LNCAP (cell line): ENCODE measurements at regions not wholly inside any gene's neighbourhood (a gene's known extent, or its start where the extent isn't known, plus 50 kb on each side); places are given as distances from the start of the nearest gene placed in this dataset.

Experiments used
- CTCF ChIP-seq: fragments of 450-650 bp; IDR thresholded peaks from 2 replicates; pipeline ENCODE4 v1.5.1; 2017; ENCODE audit warnings: mild to moderate bottlenecking

DNA sequence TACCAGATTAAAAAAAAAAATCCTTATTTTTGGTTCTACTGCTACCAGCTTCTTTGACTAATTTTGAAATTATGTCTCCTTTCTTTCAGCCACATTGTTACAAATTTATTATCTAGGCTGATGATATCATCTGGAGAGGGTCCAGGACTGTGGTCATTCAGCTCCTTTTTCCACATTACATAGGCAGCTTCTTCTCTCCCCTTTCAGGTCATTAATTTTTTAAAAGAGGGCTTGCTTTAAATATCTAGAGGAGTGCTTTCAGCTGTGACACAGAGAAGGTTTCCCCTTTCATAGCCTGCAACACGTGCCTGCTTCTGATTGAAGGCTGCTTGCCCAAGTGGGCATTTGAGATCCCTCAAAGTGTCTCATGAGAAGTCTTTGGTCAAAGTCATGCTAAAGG lies 155.7 kb upstream of the PAPPA start:
- no peak for TF ChIP-seq CTCF

DNA sequence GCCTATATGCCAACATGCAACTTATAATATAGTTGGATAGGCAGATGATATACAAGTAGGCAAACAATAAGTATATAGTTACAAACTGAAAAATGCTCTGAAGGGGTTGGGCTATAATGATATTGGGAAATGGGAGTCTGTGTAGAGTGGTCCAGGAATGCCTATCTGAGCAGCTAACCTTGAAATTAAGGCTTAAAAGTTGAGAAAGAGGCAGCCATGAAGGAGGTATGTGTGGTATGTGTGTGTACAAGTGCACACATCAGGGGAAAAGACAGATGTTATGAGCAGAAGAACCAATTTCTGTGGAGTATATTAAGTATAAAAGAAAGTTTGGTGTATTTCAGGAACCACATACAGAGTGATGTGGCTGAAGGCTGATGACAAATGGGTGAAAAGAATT lies 154.9 kb upstream of the PAPPA start:
- no peak for TF ChIP-seq CTCF

- no peak for TF ChIP-seq CTCF
Measured at GRCh38 chr9:115999498-115999897, 154.1 kb upstream of the PAPPA start.

DNA sequence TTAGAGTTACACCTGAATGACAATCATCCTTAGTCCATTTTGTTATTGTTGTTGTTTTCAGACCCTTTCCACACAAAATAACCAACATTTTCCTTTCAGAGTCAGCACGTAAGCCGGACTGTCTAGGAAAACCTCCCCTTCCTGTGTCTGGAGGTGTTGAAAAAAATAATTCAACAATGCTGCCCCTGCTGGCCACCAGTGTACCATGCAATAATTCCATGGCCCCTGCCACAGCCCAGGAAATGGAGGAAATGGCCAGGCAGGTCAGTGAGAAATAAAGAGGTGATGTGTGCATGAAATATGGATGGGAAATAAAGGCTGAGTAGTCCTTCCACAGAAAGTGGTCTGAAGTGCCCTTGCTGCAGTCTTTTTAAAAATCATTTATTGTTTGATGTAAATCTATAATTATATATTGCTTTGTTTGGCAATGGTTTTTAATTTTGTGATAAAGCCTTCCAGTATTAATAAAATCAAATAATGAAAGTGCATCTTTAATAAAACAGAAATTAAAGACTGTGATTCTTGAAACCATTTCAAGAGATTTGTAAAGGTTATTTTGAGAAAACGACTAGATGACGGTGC lies 152.8 kb upstream of the PAPPA start:
- TF ChIP-seq CTCF, result peak; percentile 75

GRCh38 chr9:116002181-116002580 lies 151.4 kb upstream of the PAPPA start:
- no peak for TF ChIP-seq CTCF

DNA sequence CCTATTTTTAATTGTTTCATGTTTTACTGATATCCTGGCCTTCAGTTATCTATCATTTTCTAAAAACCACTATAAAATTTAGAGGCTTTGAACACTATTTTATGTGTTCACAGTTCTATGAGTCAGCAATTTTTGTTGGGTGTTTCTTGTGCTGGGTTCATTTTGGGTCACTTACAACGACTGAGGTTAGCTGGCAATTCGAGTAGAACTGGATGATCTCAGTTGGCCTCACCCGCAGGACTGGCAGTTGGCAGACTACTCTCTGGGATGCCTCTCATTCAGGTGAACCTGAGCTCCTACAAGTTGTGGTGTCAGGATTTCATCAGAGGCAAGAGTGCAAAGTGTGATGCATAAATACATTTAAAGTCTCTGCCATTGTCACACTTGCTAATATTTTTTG lies 151.0 kb upstream of the PAPPA start:
- no peak for TF ChIP-seq CTCF

- no peak for TF ChIP-seq CTCF
Measured at GRCh38 chr9:116003397-116003796, 150.2 kb upstream of the PAPPA start.

DNA sequence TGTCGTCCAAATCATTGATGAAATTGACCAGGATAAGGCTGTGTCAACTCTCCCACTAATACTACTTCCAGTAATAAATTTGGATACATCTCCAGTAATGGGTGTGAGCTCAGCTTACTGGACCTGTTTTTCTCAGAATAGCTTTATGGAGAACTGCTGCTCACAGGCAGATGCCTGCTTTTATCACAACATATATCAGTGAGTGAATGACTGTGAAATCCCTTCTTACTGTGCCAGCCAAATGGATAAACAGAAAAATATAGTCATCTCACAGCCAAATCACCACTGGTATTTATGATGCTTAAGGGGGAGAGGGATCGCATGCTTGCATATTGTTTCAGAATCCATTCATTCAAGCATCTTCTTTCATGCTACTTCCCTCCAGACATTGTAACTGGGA lies 148.4 kb upstream of the PAPPA start:
- no peak for TF ChIP-seq CTCF
